ENCODE measurements at regions not wholly inside any gene's neighbourhood (a gene's known extent, or its start where the extent isn't known, plus 50 kb on each side); places are given as distances from the start of the nearest gene placed in this dataset.

- TF ChIP-seq CTCF (IDR thresholded peaks at IDR 0.05; ENCODE audit: unreplicated experiment) = no peak
- Mint-ChIP-seq H3K4me1 (ENCODE audit: low read depth, unreplicated experiment) (no peaks in the 10 kb centered on the region), H3K4me3 (ENCODE audit: low read depth, unreplicated experiment) (no peak overlapping the region), H3K36me3 (ENCODE audit: insufficient read depth, unreplicated experiment) (no peaks in the 10 kb centered on the region), H3K27me3 (ENCODE audit: unreplicated experiment) (no peaks in the 10 kb centered on the region), H3K27ac (ENCODE audit: unreplicated experiment) (no peak overlapping the region), H3K9me3 (ENCODE audit: low read depth, unreplicated experiment) (peaks cover 6% of the 10 kb centered on the region)
- intact Hi-C loops (cut with micrococcal nuclease; ENCODE audit: unreplicated experiment) = no loop called here
- CTCF ChIA-PET = no interaction called here
- no TSS peak for BruUV-seq (replicated peaks)
- no peak for DNase-seq
Measured at GRCh38 chr21:23986987-23987386, 1620.3 kb downstream of the MRPL39 start.

GRCh38 chr21:23986214-23986613 lies 1621.1 kb downstream of the MRPL39 start:
- Mint-ChIP-seq H3K4me3 (ENCODE audit: low read depth, unreplicated experiment) (no peak overlapping the region), H3K36me3 (ENCODE audit: insufficient read depth, unreplicated experiment) (no peaks in the 10 kb centered on the region), H3K27me3 (ENCODE audit: unreplicated experiment) (no peaks in the 10 kb centered on the region), H3K27ac (ENCODE audit: unreplicated experiment) (no peak overlapping the region), H3K9me3 (ENCODE audit: low read depth, unreplicated experiment) (peaks cover 8% of the 10 kb centered on the region), H3K4me1 (ENCODE audit: low read depth, unreplicated experiment) (no peaks in the 10 kb centered on the region)
- no peak for DNase-seq
- intact Hi-C loops (cut with micrococcal nuclease; ENCODE audit: unreplicated experiment) = no loop called here
- no TSS peak for BruUV-seq (replicated peaks)
- CTCF ChIA-PET = no interaction called here
- no peak for TF ChIP-seq CTCF (IDR thresholded peaks at IDR 0.05; ENCODE audit: unreplicated experiment)

- DNase-seq = no peak
- no peak overlapping the region for H3K4me3 Mint-ChIP-seq (ENCODE audit: low read depth, unreplicated experiment)
- BruUV-seq (replicated peaks) = no TSS peak
- H3K27ac Mint-ChIP-seq (ENCODE audit: unreplicated experiment) = no peak overlapping the region
- intact Hi-C loops (cut with micrococcal nuclease; ENCODE audit: unreplicated experiment) = no loop called here
- H3K9me3 Mint-ChIP-seq (ENCODE audit: low read depth, unreplicated experiment) = peaks cover 8% of the 10 kb centered on the region
- H3K36me3 Mint-ChIP-seq (ENCODE audit: insufficient read depth, unreplicated experiment) = no peaks in the 10 kb centered on the region
- CTCF ChIA-PET = no interaction called here
- no peak for TF ChIP-seq CTCF (IDR thresholded peaks at IDR 0.05; ENCODE audit: unreplicated experiment)
- no peaks in the 10 kb centered on the region for H3K27me3 Mint-ChIP-seq (ENCODE audit: unreplicated experiment)
- H3K4me1 Mint-ChIP-seq (ENCODE audit: low read depth, unreplicated experiment) = no peaks in the 10 kb centered on the region
Measured at GRCh38 chr21:23982546-23982945, 1624.7 kb downstream of the MRPL39 start.

- no peak overlapping the region for H3K4me3 Mint-ChIP-seq (ENCODE audit: low read depth, unreplicated experiment)
- DNase-seq = no peak
- no peak for TF ChIP-seq CTCF (IDR thresholded peaks at IDR 0.05; ENCODE audit: unreplicated experiment)
- no peaks in the 10 kb centered on the region for H3K27me3 Mint-ChIP-seq (ENCODE audit: unreplicated experiment)
- peaks cover 4% of the 10 kb centered on the region for H3K9me3 Mint-ChIP-seq (ENCODE audit: low read depth, unreplicated experiment)
- H3K36me3 Mint-ChIP-seq (ENCODE audit: insufficient read depth, unreplicated experiment) = no peaks in the 10 kb centered on the region
- no peak overlapping the region for H3K27ac Mint-ChIP-seq (ENCODE audit: unreplicated experiment)
- BruUV-seq (replicated peaks) = no TSS peak
- CTCF ChIA-PET = no interaction called here
- no peaks in the 10 kb centered on the region for H3K4me1 Mint-ChIP-seq (ENCODE audit: low read depth, unreplicated experiment)
- intact Hi-C loops (cut with micrococcal nuclease; ENCODE audit: unreplicated experiment) = no loop called here
Measured at GRCh38 chr21:23977971-23978370, 1629.3 kb downstream of the MRPL39 start.

Data from Calu3 (cell line).